HG03025 (cell line): ENCODE measurements at regions not wholly inside any gene's neighbourhood (a gene's known extent, or its start where the extent isn't known, plus 50 kb on each side); places are given as distances from the start of the nearest gene placed in this dataset.

ENCODE experiments used
- ATAC-seq: cut with Tn5 transposase; IDR thresholded peaks from one replicate; pipeline ENCODE4 v1.9.1; 2021; ENCODE audit warnings: mild to moderate bottlenecking, moderate library complexity; ENCODE audit not compliant: unreplicated experiment, low FRiP score

DNA sequence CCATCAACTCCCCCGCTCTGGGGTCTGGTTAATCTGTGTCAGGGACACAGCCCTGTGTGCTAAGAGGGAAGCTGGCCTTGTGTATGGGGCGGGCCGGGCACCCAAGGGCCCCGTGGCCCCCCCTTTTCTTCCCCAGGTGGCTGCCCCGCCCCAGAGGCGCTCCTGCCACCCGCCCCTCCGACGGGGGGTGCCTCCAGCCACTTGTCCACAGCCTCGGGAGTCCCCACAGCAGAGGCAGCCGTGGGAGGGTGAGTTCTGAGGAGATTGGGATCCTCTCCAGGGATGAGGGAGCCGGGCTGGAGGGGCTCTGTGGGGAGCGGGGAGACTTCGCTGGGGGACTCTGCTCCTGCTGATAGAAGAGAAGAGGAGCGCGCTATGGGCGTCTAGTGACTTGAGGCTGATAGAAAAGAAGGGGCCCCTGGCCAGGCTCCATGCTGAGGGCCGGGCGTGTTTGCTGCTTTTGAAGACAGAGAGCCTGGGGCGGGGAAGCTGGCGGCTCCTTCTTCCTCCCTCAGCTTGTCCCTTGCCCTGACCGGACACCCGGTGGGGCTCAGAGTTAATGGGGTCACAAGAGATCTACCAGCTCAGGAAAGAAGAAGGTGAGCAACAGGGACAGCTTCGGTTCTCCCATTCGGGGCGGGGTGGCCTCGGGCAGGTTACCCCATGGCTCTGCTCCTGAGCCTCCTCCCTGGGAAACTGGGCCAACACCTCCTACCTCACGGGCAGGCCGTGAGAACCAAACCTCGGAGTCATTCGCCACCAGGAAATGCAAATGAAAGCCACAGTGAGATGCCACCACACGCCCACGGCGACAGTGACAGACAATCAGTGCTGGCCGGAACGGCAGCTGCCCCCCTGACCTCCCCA lies 89.4 kb upstream of the TAF1B start:
- ATAC-seq, result no peak

DNA sequence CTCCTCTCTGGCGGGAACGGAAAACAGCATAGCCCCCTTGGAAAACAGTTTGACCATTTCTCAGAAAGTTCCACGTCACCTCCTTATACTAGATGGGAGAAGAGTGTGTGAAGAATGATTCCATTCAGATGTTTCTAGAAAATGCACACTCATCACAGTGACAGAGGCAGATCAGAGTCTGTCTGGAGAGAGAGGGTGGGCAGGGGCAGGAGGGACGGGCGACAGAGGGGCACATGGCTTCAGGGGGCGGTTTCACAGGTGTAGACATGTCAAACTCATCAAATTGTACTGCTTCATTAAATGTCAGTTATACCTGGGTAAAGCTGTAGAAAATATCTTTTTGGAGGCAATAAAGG lies 88.8 kb upstream of the TAF1B start:
- ATAC-seq, result no peak

DNA sequence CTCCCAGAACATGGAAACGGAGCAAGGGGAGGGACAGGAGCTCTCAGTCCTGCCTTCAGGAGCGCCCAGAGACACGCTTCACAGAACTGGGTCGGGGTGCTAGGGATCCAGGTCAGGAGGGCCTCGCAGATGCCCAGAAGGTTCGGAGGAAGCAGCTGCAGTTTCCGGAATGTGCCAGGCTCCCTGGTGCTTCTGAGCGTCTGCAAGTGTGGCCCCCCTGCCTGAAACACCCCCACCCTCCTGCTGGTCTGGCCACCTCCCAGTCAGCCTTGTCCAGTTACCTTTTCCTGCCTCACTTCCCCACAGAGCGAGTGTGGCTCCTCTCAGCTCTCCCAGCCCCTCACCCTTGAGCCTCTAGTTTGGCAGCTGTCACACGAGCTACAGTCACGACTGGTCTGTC lies 88.3 kb upstream of the TAF1B start:
- ATAC-seq, result no peak

- ATAC-seq, result no peak
Observed at GRCh38 chr2:9755638-9756037, 87.6 kb upstream of the TAF1B start.

DNA sequence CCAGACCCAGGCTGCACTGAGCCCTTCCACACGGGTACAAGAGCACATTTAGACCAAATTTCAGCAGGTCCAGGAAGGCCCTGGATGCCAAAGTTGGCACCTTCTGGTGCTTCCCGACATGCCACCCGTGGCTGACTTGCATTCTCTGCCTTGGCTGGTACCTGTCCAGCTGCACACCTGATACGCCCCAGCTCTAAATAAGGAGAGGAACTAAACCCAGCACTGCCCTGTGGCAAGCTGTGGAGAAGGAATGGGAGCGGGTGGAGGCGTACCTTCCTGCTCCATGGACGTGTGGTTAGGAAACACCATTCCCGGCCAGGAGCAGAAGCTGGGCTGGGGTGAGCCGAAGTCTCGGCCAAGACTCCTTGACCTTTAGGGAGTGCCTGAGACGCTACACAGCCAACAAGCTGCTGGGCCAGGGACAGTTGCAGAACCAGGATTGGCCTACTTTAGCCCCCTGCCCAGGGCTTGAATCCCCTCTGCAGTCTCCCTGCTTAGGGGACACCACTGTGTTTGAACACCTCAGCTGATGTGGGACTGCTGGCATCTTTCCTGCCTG lies 86.5 kb upstream of the TAF1B start:
- no peak for ATAC-seq

- ATAC-seq, result no peak
Observed at GRCh38 chr2:9757501-9758264, 85.6 kb upstream of the TAF1B start.

DNA sequence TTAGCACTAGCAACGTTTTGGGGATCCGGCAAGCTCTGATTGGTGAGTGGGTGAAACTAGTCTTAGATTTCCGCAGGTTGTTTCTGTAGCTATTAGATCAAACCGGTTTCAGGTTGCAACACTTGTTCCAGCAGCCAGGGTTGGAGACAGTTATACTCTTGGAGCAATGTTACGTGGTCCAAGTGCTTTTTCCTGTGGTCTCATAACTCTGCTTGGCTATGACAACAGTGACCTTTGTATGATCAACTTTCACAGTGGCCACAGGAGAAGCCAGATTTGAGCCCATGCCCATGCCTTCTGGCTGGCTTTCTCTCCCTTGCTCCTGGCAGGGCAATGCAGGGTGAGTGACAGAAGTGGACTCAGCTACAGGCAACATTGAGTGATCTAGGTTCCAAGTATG lies 84.5 kb upstream of the TAF1B start:
- ATAC-seq, result no peak

DNA sequence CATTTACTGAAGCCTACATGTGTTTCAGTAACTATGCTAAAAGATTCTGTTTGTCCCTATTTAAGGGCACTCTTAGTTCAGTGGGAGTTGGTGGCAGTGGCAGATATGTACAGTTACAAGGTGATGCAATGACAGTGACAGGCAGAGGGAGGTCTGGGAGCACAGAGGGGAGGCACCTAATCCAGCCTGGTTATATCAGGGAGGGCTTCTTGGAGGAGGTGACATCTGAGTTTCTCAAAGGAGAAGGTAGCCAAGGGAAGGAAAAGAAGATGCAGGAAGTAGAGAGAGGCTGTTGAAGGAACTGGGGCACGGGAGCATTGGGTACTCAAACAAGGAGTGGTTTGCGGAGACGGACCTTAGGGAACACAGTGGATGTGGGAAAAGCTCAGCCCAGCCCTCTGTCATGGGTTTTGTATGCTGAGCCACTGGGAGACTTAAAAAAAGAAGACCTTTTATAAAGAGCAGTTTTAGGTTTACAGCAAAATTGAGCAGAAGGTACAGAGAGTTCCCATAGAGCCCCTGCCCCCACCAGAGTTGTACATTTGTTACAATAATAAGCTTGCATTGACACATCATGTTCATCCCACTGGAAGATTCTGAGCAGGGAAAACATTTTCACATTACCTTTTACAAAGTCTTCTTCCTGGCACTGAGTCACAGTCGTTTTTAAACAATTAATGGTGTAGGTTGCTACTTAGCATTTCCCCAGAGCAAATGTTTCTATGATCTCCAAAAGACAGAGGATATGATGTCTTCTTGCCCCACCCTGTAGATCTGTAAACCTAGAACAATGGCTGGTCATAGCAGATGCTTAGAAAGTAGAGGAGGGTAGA lies 83.0 kb upstream of the TAF1B start:
- no peak for ATAC-seq

DNA sequence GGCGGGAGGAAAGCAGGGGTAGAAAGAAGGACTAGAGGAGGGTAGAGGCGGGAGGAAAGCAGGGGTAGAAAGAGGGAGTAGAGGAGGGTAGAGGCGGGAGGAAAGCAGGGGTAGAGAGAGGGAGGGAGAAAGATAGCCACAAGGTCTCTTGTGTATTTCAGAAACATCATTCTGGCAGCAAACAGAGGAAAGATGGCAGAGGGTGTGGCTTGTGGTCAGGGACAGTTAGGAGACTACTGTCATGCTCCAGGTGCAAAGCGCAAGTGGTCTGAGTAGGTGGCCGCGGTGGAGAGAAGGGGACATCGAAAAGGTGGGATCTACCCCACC lies 82.4 kb upstream of the TAF1B start:
- no peak for ATAC-seq

GRCh38 chr2:9761577-9761976 lies 81.7 kb upstream of the TAF1B start:
- ATAC-seq, result no peak

- ATAC-seq, result no peak
Observed at GRCh38 chr2:9762164-9762563, 81.1 kb upstream of the TAF1B start.

- ATAC-seq, result no peak
Observed at GRCh38 chr2:9762941-9763340, 80.3 kb upstream of the TAF1B start.

- ATAC-seq, result no peak
Observed at GRCh38 chr2:9763356-9764152, 79.7 kb upstream of the TAF1B start.

DNA sequence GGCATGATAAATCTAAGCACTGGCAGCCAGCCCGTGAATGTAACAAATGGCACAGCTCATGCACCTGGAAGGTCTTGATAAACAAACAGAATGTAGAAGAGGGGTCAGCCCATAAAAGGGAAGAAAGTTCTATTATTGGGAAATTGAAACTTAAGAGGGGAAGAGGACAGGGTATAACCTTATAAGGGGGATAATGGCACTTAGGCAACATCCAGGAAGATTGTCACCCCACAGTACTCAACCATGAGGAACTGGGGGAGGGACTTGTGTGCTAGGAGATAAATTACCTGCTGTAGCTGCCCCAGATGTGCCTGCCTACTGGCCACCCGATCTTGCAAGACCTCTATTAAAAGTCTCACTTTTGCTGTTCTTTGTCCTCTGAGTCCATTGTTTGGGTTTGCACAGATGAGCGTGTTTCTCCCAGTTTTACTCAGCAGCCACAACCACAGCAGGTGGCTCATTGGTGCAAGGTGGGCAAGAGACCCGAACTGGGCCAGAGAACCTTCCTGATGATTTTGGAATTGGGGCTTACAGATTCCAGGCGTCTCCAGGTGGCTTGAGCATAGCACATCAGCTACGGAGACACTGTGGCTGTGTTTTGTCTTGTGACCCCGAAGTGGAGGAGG lies 79.0 kb upstream of the TAF1B start:
- no peak for ATAC-seq

GRCh38 chr2:9765611-9766531 lies 77.4 kb upstream of the TAF1B start:
- no peak for ATAC-seq

DNA sequence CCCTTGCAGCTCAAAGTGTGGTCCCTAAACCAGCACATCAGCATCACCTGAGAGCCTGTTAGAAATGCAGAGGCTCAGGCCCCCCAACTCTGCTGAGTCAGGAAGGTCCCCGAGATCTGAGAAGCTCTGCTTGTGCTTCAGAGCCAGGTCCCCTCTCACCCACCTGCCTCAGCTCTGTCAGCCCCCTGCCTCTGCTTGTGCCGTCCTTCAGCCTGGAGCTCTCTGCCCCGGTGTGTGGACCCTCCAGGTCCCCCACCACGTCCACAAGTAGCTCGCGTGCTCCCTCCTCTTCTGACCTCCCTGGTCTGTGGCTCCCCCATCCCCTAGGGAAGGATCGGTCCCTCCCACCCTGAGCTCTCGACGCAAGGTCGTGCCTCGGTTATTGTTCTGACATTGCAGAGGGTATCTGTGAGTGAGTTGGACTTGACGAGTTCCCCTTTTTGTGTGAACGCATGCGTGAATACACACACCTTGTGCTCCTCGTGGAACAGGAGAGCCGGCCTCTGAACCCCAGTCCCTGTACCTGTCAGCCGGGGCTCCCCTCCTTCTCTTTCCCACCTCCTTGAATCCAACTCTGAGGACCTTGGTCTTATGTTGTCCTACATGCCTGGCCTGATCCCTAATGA lies 75.5 kb upstream of the TAF1B start:
- ATAC-seq, result no peak

- ATAC-seq, result no peak
Observed at GRCh38 chr2:9768388-9768787, 74.9 kb upstream of the TAF1B start.
